ENCODE measurements at regions not wholly inside any gene's neighbourhood (a gene's known extent, or its start where the extent isn't known, plus 50 kb on each side); places are given as distances from the start of the nearest gene placed in this dataset.
A peak's percentile ranks its signal among the peaks of the same experiment; 100 is the strongest.

DNA sequence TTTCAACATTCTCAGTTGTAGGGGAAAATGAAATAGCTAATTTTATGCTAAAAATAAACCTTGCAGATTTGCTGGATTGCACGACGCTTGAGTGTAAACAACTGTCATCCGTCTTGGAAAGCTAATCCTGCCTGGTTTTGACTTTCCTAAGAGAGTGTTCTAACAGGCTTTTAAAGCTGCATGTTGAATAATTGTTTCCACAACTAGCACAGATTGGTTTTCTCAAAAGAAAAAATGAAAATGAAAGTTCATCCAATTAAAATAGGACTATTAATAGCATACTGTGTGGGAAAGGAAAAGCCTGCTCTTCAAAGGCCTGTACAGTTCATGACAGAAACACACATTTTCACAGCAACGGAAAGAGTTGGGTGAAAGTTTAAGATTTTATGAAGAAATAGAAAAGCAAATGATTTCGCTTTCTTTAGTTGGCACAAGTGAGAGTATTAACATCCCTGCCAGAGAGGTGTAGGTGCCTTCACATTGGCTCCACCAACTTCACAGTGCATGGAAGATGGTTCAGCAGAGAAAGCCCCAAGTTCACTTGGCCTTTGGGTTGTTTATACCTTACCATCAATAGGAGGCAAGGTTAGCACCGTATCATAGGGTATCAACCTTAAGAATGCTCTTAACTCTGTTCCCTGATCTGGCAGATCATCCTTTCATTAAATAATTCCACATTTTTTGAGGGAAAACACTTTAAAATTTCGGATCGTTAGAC lies 140.0 kb upstream of the GUCY1A1 start:
- H3K27me3 ChIP-seq (ENCODE audit: control insufficient read depth, insufficient read depth, low read length): no peaks in the 10 kb centered on the region
- H3K27ac ChIP-seq (ENCODE audit: low read depth in 2 of 2, low read length in 2 of 2): peak overlapping the region; percentile 24 to 50
- FAIRE-seq: no peak
- H3K4me3 ChIP-seq (ENCODE audit: low read length in 3 of 3): no peak overlapping the region
- TF ChIP-seq, protein P1, sequence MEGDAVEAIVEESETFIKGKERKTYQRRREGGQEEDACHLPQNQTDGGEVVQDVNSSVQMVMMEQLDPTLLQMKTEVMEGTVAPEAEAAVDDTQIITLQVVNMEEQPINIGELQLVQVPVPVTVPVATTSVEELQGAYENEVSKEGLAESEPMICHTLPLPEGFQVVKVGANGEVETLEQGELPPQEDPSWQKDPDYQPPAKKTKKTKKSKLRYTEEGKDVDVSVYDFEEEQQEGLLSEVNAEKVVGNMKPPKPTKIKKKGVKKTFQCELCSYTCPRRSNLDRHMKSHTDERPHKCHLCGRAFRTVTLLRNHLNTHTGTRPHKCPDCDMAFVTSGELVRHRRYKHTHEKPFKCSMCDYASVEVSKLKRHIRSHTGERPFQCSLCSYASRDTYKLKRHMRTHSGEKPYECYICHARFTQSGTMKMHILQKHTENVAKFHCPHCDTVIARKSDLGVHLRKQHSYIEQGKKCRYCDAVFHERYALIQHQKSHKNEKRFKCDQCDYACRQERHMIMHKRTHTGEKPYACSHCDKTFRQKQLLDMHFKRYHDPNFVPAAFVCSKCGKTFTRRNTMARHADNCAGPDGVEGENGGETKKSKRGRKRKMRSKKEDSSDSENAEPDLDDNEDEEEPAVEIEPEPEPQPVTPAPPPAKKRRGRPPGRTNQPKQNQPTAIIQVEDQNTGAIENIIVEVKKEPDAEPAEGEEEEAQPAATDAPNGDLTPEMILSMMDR (IDR thresholded peaks at IDR 0.05; ENCODE audit: borderline replicate concordance, extremely low read depth, insufficient read depth): no peak
- H3K9ac ChIP-seq (ENCODE audit: low read length in 3 of 3): no peak overlapping the region
- intact Hi-C loops (cut with DNase I): no loop called here
- peak in 2 of 5 donors; percentile 71 to 93 for DNase-seq
- peaks cover 0 to 2% (median 0%) of the 10 kb centered on the region in 3 donors for H3K4me1 ChIP-seq (ENCODE audit: control insufficient read depth in 2 of 3, insufficient read depth in 2 of 3, low read depth in 1 of 3, low read length in 3 of 3)
- no peaks in the 10 kb centered on the region for H3K36me3 ChIP-seq (ENCODE audit: control insufficient read depth in 2 of 3, insufficient read depth in 3 of 3, low read length in 3 of 3)
- no peaks in the 10 kb centered on the region for H3K9me3 ChIP-seq (ENCODE audit: control insufficient read depth in 2 of 3, insufficient read depth in 1 of 3, low read length in 3 of 3)

DNA sequence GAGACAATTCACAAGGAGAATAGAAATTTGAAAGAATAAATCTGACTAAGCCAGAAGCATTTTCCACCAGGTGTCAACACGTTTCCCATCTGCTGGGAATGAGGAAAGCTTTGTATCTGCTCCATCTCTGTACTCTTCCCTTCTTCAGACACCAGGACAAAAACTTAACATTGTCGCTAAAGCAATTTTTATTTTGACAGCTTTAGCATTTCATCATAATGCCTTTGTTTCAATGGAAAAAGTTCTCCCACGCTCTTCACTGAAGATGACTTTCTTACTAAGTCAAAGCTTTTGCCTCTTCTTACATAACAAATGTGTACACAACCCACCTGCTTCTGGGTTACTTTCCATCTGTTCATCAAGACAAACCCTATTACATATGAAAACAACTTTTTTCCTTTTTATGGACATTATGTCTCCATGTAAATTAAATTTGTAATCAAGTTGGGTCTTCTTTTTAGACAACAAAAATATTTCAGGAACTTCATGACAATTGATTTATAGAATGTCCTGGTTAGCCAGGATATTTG lies 141.7 kb upstream of the GUCY1A1 start:
- H3K4me1 ChIP-seq (ENCODE audit: control insufficient read depth in 2 of 3, insufficient read depth in 2 of 3, low read depth in 1 of 3, low read length in 3 of 3): peaks cover 0 to 2% (median 0%) of the 10 kb centered on the region in 3 donors
- FAIRE-seq: no peak
- TF ChIP-seq, protein P1 (IDR thresholded peaks at IDR 0.05; ENCODE audit: borderline replicate concordance, extremely low read depth, insufficient read depth): no peak
- peak in 2 of 5 donors; percentile 32 to 84 for DNase-seq
- H3K36me3 ChIP-seq (ENCODE audit: control insufficient read depth in 2 of 3, insufficient read depth in 3 of 3, low read length in 3 of 3): no peaks in the 10 kb centered on the region
- no peaks in the 10 kb centered on the region for H3K9me3 ChIP-seq (ENCODE audit: control insufficient read depth in 2 of 3, insufficient read depth in 1 of 3, low read length in 3 of 3)
- no peak overlapping the region for H3K9ac ChIP-seq (ENCODE audit: low read length in 3 of 3)
- no peak overlapping the region for H3K27ac ChIP-seq (ENCODE audit: low read depth in 2 of 2, low read length in 2 of 2)
- intact Hi-C loops (cut with DNase I): no loop called here
- no peaks in the 10 kb centered on the region for H3K27me3 ChIP-seq (ENCODE audit: control insufficient read depth, insufficient read depth, low read length)
- H3K4me3 ChIP-seq (ENCODE audit: low read length in 3 of 3): no peak overlapping the region

DNA sequence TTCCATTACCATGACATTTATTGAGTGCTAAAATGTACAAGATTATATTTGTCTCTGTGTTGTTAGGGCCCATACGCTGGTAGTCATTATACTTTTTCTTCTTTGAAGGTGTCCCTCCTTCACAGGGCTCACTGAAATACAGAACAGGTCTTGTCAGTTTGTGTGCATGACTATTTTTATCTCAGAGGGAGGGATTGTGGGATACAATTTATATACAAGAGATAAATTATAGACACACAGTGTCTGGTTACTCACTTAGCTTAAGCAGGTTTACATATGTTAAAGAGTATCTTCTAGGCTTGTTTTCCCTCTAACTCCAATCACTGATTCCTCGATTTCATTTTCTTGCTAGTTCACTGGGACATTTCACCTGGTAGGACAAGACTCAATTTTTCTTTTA lies 143.3 kb upstream of the GUCY1A1 start:
- Histone ChIP-seq H3K4me1 (ENCODE audit: control insufficient read depth in 2 of 3, insufficient read depth in 2 of 3, low read depth in 1 of 3, low read length in 3 of 3) (peaks cover 0 to 2% (median 0%) of the 10 kb centered on the region in 3 donors), H3K9me3 (ENCODE audit: control insufficient read depth in 2 of 3, insufficient read depth in 1 of 3, low read length in 3 of 3) (no peaks in the 10 kb centered on the region), H3K36me3 (ENCODE audit: control insufficient read depth in 2 of 3, insufficient read depth in 3 of 3, low read length in 3 of 3) (no peaks in the 10 kb centered on the region), H3K27ac (ENCODE audit: low read depth in 2 of 2, low read length in 2 of 2) (no peak overlapping the region), H3K9ac (ENCODE audit: low read length in 3 of 3) (no peak overlapping the region), H3K4me3 (ENCODE audit: low read length in 3 of 3) (no peak overlapping the region), H3K27me3 (ENCODE audit: control insufficient read depth, insufficient read depth, low read length) (no peaks in the 10 kb centered on the region)
- FAIRE-seq (no peak), DNase-seq (no peak)
- intact Hi-C loops (cut with DNase I): no loop called here
- TF ChIP-seq, protein P1 (IDR thresholded peaks at IDR 0.05; ENCODE audit: borderline replicate concordance, extremely low read depth, insufficient read depth): no peak
